ENCODE measurements at regions not wholly inside any gene's neighbourhood (a gene's known extent, or its start where the extent isn't known, plus 50 kb on each side); places are given as distances from the start of the nearest gene placed in this dataset.

DNA sequence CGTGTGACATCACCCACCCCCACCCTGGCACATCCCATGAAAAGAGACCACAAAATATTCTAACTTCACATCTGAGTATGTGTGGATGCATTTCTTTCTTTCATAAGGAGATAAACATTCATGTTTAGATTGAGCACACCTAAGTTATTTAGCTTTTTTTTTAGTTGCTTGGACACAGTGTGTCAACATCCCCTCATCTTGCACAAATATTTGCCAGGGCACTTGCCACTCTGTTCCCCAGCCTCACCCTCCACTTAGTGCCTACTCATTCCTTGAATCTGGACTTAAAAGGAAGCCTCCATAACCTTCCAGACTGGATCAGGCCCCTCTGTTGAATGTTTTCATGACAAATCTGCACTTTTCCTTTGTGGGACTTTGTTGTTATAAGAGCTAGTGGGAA lies 338.9 kb upstream of the IGFBP3 start (continued):
- TF ChIP-seq ZNF462 (CRISPR knock-in tag; IDR thresholded peaks at IDR 0.05) (no peak), CREB1 (CRISPR knock-in tag; IDR thresholded peaks at IDR 0.05; ENCODE audit: low read depth) (no peak)

DNA sequence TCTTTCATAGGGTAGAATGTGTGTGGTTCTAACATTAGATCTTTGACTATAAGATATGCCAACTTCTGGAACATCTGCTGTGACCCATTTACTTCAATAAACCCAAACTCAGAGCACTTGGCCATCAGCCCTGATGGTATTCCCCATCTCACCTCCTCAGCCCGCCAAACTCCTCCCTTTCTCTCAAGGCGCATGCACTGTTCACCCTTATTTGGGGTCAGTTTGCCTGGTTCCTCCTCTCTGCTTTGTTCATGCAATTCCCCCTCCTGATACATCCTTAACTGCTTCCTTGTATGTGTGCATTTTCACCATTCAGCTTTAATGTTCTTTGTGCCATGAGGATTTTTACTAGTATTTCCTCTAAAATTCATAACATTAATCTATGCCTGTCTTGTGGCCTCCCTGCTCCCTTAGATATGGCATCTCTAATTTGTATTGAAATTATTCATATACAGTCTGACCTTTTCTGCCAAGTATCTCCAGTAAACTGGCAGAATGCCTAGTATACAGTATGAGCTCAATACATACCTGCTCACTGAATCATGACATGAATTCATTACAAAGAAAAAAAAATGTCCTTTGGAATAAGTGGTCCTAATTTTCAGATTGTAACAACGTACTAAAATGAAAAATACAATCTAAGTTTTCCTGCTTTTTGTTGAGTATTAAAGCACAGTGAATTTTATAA lies 336.8 kb upstream of the IGFBP3 start:
- Histone ChIP-seq H2AFZ (no peak overlapping the region), H3K36me3 (ENCODE audit: insufficient read depth) (peaks cover 7% of the 10 kb centered on the region; the same call in 1 of the 2 replicates), H3K9me2 (ENCODE audit: insufficient read depth) (0 out of 2 replicates have a peak, but pooled peaks cover 4% of the 10 kb centered on the region), H4K20me1 (replicated peaks; ENCODE audit: insufficient read depth) (no peaks in the 10 kb centered on the region), H3K4me2 (no peak overlapping the region), H3K4me3 (no peak overlapping the region), H3K79me2 (replicated peaks; ENCODE audit: insufficient read depth) (no peaks in the 10 kb centered on the region), H3K27ac (ENCODE audit: low read depth) (no peak overlapping the region), H3K4me1 (ENCODE audit: insufficient read depth) (no peaks in the 10 kb centered on the region), H3K27me3 (ENCODE audit: insufficient read depth) (no peaks in the 10 kb centered on the region), H3F3A (replicated peaks; ENCODE audit: low read depth) (no peaks in the 10 kb centered on the region)
- Mint-ChIP-seq H3K27ac (no peak overlapping the region), H3K4me3 (no peak overlapping the region), H3K36me3 (ENCODE audit: low read depth) (peaks cover 31% of the 10 kb centered on the region), H3K9me3 (peaks cover 45% of the 10 kb centered on the region), H3K4me1 (no peaks in the 10 kb centered on the region), H3K27me3 (ENCODE audit: insufficient read depth, low read depth, poor library complexity) (peaks cover 1% of the 10 kb centered on the region)
- no peak for ATAC-seq
- no peak for DNase-seq (ENCODE audit: low spot score)
- TF ChIP-seq ZNF331 (CRISPR knock-in tag; IDR thresholded peaks at IDR 0.05; ENCODE audit: low read depth) (no peak), STAT1 (IDR thresholded peaks at IDR 0.05; ENCODE audit: unreplicated experiment) (no peak), ETS1 (IDR thresholded peaks at IDR 0.05) (no peak), EZH2 (IDR thresholded peaks at IDR 0.05; ENCODE audit: low read depth, unreplicated experiment) (no peak), NANOG (IDR thresholded peaks at IDR 0.05; ENCODE audit: borderline replicate concordance) (no peak), POLR2AphosphoS5 (IDR thresholded peaks at IDR 0.05; ENCODE audit: low read depth) (no peak), ZNF114 (CRISPR knock-in tag; IDR thresholded peaks at IDR 0.05) (no peak), CREB1 (CRISPR knock-in tag; IDR thresholded peaks at IDR 0.05; ENCODE audit: low read depth) (no peak), JUNB (IDR thresholded peaks at IDR 0.05; ENCODE audit: unreplicated experiment) (no peak), EZH2phosphoT487 (IDR thresholded peaks at IDR 0.05; ENCODE audit: unreplicated experiment) (no peak)
- TF ChIP-seq, protein P1, sequence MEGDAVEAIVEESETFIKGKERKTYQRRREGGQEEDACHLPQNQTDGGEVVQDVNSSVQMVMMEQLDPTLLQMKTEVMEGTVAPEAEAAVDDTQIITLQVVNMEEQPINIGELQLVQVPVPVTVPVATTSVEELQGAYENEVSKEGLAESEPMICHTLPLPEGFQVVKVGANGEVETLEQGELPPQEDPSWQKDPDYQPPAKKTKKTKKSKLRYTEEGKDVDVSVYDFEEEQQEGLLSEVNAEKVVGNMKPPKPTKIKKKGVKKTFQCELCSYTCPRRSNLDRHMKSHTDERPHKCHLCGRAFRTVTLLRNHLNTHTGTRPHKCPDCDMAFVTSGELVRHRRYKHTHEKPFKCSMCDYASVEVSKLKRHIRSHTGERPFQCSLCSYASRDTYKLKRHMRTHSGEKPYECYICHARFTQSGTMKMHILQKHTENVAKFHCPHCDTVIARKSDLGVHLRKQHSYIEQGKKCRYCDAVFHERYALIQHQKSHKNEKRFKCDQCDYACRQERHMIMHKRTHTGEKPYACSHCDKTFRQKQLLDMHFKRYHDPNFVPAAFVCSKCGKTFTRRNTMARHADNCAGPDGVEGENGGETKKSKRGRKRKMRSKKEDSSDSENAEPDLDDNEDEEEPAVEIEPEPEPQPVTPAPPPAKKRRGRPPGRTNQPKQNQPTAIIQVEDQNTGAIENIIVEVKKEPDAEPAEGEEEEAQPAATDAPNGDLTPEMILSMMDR (conservative IDR thresholded peaks at IDR 0.05; ENCODE audit: low read depth in 2 of 2) = no peak
- TF ChIP-seq, protein P2, sequence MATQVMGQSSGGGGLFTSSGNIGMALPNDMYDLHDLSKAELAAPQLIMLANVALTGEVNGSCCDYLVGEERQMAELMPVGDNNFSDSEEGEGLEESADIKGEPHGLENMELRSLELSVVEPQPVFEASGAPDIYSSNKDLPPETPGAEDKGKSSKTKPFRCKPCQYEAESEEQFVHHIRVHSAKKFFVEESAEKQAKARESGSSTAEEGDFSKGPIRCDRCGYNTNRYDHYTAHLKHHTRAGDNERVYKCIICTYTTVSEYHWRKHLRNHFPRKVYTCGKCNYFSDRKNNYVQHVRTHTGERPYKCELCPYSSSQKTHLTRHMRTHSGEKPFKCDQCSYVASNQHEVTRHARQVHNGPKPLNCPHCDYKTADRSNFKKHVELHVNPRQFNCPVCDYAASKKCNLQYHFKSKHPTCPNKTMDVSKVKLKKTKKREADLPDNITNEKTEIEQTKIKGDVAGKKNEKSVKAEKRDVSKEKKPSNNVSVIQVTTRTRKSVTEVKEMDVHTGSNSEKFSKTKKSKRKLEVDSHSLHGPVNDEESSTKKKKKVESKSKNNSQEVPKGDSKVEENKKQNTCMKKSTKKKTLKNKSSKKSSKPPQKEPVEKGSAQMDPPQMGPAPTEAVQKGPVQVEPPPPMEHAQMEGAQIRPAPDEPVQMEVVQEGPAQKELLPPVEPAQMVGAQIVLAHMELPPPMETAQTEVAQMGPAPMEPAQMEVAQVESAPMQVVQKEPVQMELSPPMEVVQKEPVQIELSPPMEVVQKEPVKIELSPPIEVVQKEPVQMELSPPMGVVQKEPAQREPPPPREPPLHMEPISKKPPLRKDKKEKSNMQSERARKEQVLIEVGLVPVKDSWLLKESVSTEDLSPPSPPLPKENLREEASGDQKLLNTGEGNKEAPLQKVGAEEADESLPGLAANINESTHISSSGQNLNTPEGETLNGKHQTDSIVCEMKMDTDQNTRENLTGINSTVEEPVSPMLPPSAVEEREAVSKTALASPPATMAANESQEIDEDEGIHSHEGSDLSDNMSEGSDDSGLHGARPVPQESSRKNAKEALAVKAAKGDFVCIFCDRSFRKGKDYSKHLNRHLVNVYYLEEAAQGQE (IDR thresholded peaks at IDR 0.05; ENCODE audit: unreplicated experiment) = no peak
